ENCODE measurements at regions not wholly inside any gene's neighbourhood (a gene's known extent, or its start where the extent isn't known, plus 50 kb on each side); places are given as distances from the start of the nearest gene placed in this dataset.

- H3K9me3 Mint-ChIP-seq, result peaks cover 6% of the 10 kb centered on the region
- no peak overlapping the region for H3K9ac ChIP-seq (ENCODE audit: extremely low read depth, low read length, poor library complexity, severe bottlenecking)
- no peaks in the 10 kb centered on the region for H3K36me3 Mint-ChIP-seq (ENCODE audit: low read depth)
- H3K4me3 Mint-ChIP-seq, result no peak overlapping the region
- no peaks in the 10 kb centered on the region for H3K4me1 Mint-ChIP-seq
- H3K4me1 ChIP-seq (ENCODE audit: control insufficient read depth, insufficient read depth, low read length), result peaks cover 6% of the 10 kb centered on the region
- WGBS, 2 experiments (ENCODE audit: insufficient coverage in 1 of 2, insufficient read length in 1 of 2), result 86 to 89% methylated on average over 3 to 4 of the region's 4 CpGs
- no peak overlapping the region for H3K27ac ChIP-seq (ENCODE audit: low read depth, low read length)
- no peak overlapping the region for H3K27ac Mint-ChIP-seq
- TF ChIP-seq CTCF (conservative IDR thresholded peaks at IDR 0.05), result no peak
- DNase-seq, result no peak
- peaks cover 16% of the 10 kb centered on the region for H3K9me3 ChIP-seq (ENCODE audit: control insufficient read depth, low read length)
- no peaks in the 10 kb centered on the region for H3K27me3 ChIP-seq (ENCODE audit: control insufficient read depth, insufficient read depth, low read length, poor library complexity, severe bottlenecking)
- H3K36me3 ChIP-seq (ENCODE audit: control insufficient read depth, insufficient read depth, low read length), result no peaks in the 10 kb centered on the region
- H3K4me3 ChIP-seq (ENCODE audit: low read length), result no peak overlapping the region
- H3K27me3 Mint-ChIP-seq (ENCODE audit: insufficient read depth), result no peaks in the 10 kb centered on the region
Observed at GRCh38 chr2:11998626-11999378, 252.4 kb downstream of the LPIN1 start.

- H3K27me3 ChIP-seq (ENCODE audit: control insufficient read depth, insufficient read depth, low read length, poor library complexity, severe bottlenecking), result no peaks in the 10 kb centered on the region
- H3K4me1 ChIP-seq (ENCODE audit: control insufficient read depth, insufficient read depth, low read length), result peaks cover 10% of the 10 kb centered on the region
- Mint-ChIP-seq H3K27ac (no peak overlapping the region), H3K9me3 (peaks cover 3% of the 10 kb centered on the region), H3K4me3 (no peak overlapping the region), H3K36me3 (ENCODE audit: low read depth) (no peaks in the 10 kb centered on the region), H3K4me1 (peaks cover 12% of the 10 kb centered on the region), H3K27me3 (ENCODE audit: insufficient read depth) (no peaks in the 10 kb centered on the region)
- no peak overlapping the region for H3K9ac ChIP-seq (ENCODE audit: extremely low read depth, low read length, poor library complexity, severe bottlenecking)
- H3K4me3 ChIP-seq (ENCODE audit: low read length), result no peak overlapping the region
- H3K36me3 ChIP-seq (ENCODE audit: control insufficient read depth, insufficient read depth, low read length), result no peaks in the 10 kb centered on the region
- no peak for DNase-seq
- 88% methylated on average over 1 of the region's 1 CpG; no CpG with 5 or more reads in 1 of the 2 experiments for WGBS, 2 experiments (ENCODE audit: insufficient coverage in 1 of 2, insufficient read length in 1 of 2)
- peaks cover 11% of the 10 kb centered on the region for H3K9me3 ChIP-seq (ENCODE audit: control insufficient read depth, low read length)
- no peak for TF ChIP-seq CTCF (conservative IDR thresholded peaks at IDR 0.05)
- no peak overlapping the region for H3K27ac ChIP-seq (ENCODE audit: low read depth, low read length)
Observed at GRCh38 chr2:12001621-12002020, 255.2 kb downstream of the LPIN1 start.

GRCh38 chr2:12002215-12002614, 255.8 kb downstream of the LPIN1 start:
- no peak overlapping the region for H3K27ac ChIP-seq (ENCODE audit: low read depth, low read length)
- peaks cover 11% of the 10 kb centered on the region for H3K9me3 ChIP-seq (ENCODE audit: control insufficient read depth, low read length)
- H3K4me3 ChIP-seq (ENCODE audit: low read length), result no peak overlapping the region
- H3K27me3 Mint-ChIP-seq (ENCODE audit: insufficient read depth), result no peaks in the 10 kb centered on the region
- no peak overlapping the region for H3K27ac Mint-ChIP-seq
- peaks cover 3% of the 10 kb centered on the region for H3K9me3 Mint-ChIP-seq
- WGBS, 2 experiments (ENCODE audit: insufficient coverage in 1 of 2, insufficient read length in 1 of 2), result 90 to 100% methylated on average over 1 to 3 of the region's 3 CpGs
- H3K4me1 ChIP-seq (ENCODE audit: control insufficient read depth, insufficient read depth, low read length), result peaks cover 14% of the 10 kb centered on the region
- H3K27me3 ChIP-seq (ENCODE audit: control insufficient read depth, insufficient read depth, low read length, poor library complexity, severe bottlenecking), result no peaks in the 10 kb centered on the region
- no peak for DNase-seq
- H3K4me3 Mint-ChIP-seq, result no peak overlapping the region
- H3K36me3 ChIP-seq (ENCODE audit: control insufficient read depth, insufficient read depth, low read length), result no peaks in the 10 kb centered on the region
- no peaks in the 10 kb centered on the region for H3K36me3 Mint-ChIP-seq (ENCODE audit: low read depth)
- no peak for TF ChIP-seq CTCF (conservative IDR thresholded peaks at IDR 0.05)
- H3K4me1 Mint-ChIP-seq, result peaks cover 18% of the 10 kb centered on the region
- H3K9ac ChIP-seq (ENCODE audit: extremely low read depth, low read length, poor library complexity, severe bottlenecking), result no peak overlapping the region

Data from endodermal cell (in vitro differentiated cells).